Epithelial cell of esophagus (primary cell): ENCODE measurements at regions not wholly inside any gene's neighbourhood (a gene's known extent, or its start where the extent isn't known, plus 50 kb on each side); places are given as distances from the start of the nearest gene placed in this dataset.
A peak's percentile ranks its signal among the peaks of the same experiment; 100 is the strongest.

Experiments used
- DNase-seq: peaks from one replicate; pipeline ENCODE4 v3.0.0; 2010; ENCODE audit warnings: low read depth
- H3K4me3 ChIP-seq: 2 replicates; pipeline ENCODE4 v1.5.1; 2011; ENCODE audit warnings: mild to moderate bottlenecking, low read length, control low read depth
- TF ChIP-seq, protein P1 (sequence below): IDR thresholded peaks from 2 replicates; pipeline ENCODE4 v1.5.1; 2011; ENCODE audit warnings: low read depth, mild to moderate bottlenecking, low read length, control low read depth, inconsistent platforms; ENCODE audit not compliant: insufficient read depth; ENCODE audit errors: missing control alignments

DNA sequence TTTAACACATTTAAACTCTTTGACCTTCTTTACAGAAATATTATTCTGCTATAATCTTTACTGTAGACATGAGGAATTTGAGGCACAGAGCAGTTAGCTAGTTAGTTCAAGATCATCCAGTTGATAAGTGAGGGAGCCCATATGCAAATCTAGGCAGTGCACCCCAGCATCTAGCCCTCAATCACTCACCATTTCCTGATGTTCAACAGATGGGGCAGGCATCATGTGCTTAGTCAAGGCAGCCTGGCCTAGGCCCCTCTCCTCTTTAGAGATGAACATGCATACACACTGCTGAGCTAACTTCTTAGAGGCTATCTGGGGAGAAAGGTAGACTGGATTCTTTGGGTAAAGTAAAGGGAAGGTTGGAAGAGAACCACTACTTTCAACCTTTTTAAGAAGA is 206.8 kb upstream of the SLC24A2 start:
- no peak overlapping the region for H3K4me3 ChIP-seq
- no peak for DNase-seq
- TF ChIP-seq, protein P1, sequence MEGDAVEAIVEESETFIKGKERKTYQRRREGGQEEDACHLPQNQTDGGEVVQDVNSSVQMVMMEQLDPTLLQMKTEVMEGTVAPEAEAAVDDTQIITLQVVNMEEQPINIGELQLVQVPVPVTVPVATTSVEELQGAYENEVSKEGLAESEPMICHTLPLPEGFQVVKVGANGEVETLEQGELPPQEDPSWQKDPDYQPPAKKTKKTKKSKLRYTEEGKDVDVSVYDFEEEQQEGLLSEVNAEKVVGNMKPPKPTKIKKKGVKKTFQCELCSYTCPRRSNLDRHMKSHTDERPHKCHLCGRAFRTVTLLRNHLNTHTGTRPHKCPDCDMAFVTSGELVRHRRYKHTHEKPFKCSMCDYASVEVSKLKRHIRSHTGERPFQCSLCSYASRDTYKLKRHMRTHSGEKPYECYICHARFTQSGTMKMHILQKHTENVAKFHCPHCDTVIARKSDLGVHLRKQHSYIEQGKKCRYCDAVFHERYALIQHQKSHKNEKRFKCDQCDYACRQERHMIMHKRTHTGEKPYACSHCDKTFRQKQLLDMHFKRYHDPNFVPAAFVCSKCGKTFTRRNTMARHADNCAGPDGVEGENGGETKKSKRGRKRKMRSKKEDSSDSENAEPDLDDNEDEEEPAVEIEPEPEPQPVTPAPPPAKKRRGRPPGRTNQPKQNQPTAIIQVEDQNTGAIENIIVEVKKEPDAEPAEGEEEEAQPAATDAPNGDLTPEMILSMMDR: no peak

DNA sequence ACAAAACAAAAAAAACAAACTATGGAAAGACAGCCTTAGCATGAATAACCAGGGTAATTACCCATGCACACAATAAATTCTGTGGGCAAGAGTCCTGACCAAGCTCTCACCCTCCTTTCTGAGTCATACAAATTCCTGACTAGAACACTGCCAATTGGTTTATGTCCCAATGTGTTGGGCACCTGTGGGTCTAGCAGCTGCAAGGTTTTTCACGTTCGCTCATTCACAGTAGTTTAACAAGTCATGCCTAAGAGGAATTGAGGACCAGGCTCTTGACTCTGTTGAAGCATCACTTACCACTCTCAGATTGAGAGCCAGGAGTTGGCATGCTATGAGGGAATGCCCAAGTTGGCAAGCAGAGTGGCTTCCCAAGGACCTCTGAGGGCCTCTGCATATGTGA is 205.5 kb upstream of the SLC24A2 start:
- peak; percentile 74 for DNase-seq
- TF ChIP-seq, protein P1: no peak
- H3K4me3 ChIP-seq: no peak overlapping the region

DNA sequence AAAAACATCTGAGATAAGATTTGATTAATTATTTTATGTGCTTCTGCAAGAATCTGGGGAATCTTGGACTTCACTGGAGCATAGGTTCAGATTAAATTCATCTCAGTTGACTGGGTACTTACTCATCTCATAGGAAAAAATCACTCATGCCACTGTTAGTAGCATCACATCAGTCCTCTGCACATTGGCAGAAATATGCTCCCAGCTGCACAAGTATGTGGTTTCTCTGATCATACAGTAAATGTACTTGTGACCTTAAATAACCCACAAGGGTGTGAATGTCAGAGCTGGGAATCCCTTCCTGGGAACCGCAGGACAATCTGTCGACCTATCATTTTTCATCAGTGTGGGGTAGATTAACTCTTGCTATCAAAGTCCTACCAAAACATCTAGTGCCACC is 203.7 kb upstream of the SLC24A2 start:
- DNase-seq: no peak
- TF ChIP-seq, protein P1: no peak

DNA sequence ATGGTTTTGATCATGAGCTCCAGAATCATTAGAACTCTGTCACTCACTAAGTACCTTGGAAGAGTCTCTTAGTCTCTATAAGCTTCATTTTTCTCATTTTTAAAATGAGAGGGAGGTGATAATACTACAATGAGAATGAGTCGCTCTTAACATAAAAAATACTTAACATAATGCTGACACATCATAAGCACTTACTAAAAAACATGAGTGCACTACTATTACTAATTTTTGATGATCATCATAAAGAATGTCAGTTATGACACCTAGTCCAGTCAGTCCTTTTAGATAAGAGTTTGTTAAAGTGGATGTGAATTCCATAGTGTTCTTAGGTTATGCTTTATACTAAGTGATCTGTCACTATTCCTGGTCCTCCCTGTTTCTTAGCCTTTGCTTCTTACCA is 200.4 kb upstream of the SLC24A2 start:
- DNase-seq: peak; percentile 48
- TF ChIP-seq, protein P1: no peak
- H3K4me3 ChIP-seq: no peak overlapping the region

More for the DNA sequence above, 203.7 kb upstream of the SLC24A2 start:
- no peak overlapping the region for H3K4me3 ChIP-seq

DNA sequence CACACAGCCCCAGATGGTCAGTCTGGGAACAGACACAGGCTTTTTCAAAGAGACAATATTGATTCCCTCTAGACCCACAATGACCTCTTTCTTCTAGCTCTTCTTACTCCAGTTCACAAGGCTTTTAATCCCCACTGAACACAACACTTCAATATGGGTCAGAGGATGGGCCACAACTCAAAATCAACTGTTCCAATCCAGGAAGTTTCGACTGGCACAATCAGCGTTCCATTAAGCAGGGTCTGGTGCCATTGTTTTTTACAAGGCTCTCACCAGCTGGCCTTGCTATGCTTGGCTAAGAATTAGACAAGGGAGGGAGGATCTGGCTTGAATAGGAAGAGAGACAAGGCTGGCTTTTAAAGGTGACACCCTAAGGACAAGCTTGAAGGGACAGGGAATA is 199.4 kb upstream of the SLC24A2 start:
- TF ChIP-seq, protein P1: no peak
- no peak for DNase-seq
- no peak overlapping the region for H3K4me3 ChIP-seq

DNA sequence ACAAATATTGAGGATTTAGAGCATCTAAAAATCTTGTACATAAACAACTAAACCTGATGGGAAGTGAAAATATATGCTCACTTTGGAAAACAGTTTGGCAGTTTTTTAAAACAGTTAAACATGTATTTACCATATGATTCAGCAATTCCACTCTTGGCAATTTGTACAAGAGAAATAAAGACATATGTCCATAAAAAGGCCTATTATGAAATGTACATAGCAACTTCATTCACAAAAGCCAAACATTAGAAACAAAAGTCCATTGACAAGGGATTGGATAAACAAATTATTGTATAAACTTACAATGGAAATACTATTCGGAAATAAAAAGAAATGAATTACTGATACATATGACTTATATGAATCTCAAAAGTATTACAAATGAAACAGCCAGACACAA is 196.2 kb upstream of the SLC24A2 start:
- DNase-seq: no peak
- TF ChIP-seq, protein P1: no peak
- no peak overlapping the region for H3K4me3 ChIP-seq

DNA sequence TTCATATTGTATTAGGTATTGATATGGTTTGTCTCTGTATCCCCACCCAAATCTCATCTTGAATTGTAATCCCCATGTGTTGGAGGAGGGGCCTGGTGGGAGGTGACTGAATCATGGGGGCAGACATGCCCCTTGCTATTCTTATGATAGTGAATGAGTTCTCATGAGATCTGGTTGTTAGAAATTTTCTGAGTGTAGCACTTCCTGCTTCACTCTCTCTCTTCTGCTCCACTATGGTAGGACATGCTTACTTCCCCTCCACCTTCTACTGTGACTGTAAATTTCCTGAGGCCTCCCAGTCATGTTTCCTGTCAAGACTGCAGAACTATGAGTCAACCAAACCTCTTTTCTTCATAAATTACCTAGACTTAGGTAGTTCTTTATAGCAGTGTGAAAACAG is 187.4 kb upstream of the SLC24A2 start:
- TF ChIP-seq, protein P1: no peak
- no peak overlapping the region for H3K4me3 ChIP-seq
- DNase-seq: peak; percentile 86
